Body of pancreas (tissue), 4 donors: ENCODE measurements at regions not wholly inside any gene's neighbourhood (a gene's known extent, or its start where the extent isn't known, plus 50 kb on each side); places are given as distances from the start of the nearest gene placed in this dataset.

Source experiments
- POLR2A ChIP-seq, 3 donors: fragments of 450-650 bp; IDR thresholded peaks; one replicate each; pipeline ENCODE4 v1.6.1; 2016; ENCODE audit warnings: antibody characterized with exemption in 3 of 3, mild to moderate bottlenecking in 2 of 3
- TF ChIP-seq, protein P1 (sequence below), 7 experiments: fragments of 450-650 bp in 4 of 7; fragments of 200-600 bp in 3 of 7; sonication (generic) in 3 of 7; IDR thresholded peaks; one replicate each; pipeline ENCODE4 v1.5.1; 2016 to 2019; ENCODE audit warnings: antibody characterized with exemption in 7 of 7

- TF ChIP-seq, protein P1, sequence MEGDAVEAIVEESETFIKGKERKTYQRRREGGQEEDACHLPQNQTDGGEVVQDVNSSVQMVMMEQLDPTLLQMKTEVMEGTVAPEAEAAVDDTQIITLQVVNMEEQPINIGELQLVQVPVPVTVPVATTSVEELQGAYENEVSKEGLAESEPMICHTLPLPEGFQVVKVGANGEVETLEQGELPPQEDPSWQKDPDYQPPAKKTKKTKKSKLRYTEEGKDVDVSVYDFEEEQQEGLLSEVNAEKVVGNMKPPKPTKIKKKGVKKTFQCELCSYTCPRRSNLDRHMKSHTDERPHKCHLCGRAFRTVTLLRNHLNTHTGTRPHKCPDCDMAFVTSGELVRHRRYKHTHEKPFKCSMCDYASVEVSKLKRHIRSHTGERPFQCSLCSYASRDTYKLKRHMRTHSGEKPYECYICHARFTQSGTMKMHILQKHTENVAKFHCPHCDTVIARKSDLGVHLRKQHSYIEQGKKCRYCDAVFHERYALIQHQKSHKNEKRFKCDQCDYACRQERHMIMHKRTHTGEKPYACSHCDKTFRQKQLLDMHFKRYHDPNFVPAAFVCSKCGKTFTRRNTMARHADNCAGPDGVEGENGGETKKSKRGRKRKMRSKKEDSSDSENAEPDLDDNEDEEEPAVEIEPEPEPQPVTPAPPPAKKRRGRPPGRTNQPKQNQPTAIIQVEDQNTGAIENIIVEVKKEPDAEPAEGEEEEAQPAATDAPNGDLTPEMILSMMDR (IDR thresholded peaks at IDR 0.05) = no peak
- TF ChIP-seq POLR2A (IDR thresholded peaks at IDR 0.05) = no peak
These were observed 191.8 kb downstream of the CYLC2 start for GRCh38 chr9:103186959-103187358.
